CD4-positive, alpha-beta memory T cell (primary cell): ENCODE measurements at regions not wholly inside any gene's neighbourhood (a gene's known extent, or its start where the extent isn't known, plus 50 kb on each side); places are given as distances from the start of the nearest gene placed in this dataset.

Experiments used
- CTCF ChIA-PET: fragments of 350-600 bp; sonication (Branson Sonifier 250); formaldehyde crosslinking; loops from one replicate; lab custom pipeline; 2021; ENCODE audit warnings: inconsistent platforms; ENCODE audit not compliant: partially characterized antibody; lab: Charles Lee
- POLR2A ChIA-PET: fragments of 350-600 bp; sonication (Branson Sonifier 250); formaldehyde crosslinking; loops from one replicate; lab custom pipeline; 2021; ENCODE audit not compliant: partially characterized antibody; lab: Charles Lee
- DNase-seq, 5 donors: peaks; one replicate each; pipeline versions ENCODE4 v3.0.0 to v3.0.0-alpha.2; 2020 to 2022; ENCODE audit warnings: mixed read lengths in 1 of 5
- H3K27ac ChIP-seq: one replicate; pipeline ENCODE4 v1.7.0; 2013; ENCODE audit warnings: low read depth, low read length
- H3K27me3 ChIP-seq: 2 replicates; pipeline ENCODE4 v1.7.0; 2013; ENCODE audit warnings: mild to moderate bottlenecking, low read length, moderate library complexity; ENCODE audit not compliant: insufficient read depth
- H3K36me3 ChIP-seq: 2 replicates; pipeline ENCODE4 v1.7.0; 2013; ENCODE audit warnings: mild to moderate bottlenecking, low read length, moderate library complexity; ENCODE audit not compliant: insufficient read depth
- H3K4me1 ChIP-seq: 2 replicates; pipeline ENCODE4 v1.7.0; 2013; ENCODE audit warnings: mild to moderate bottlenecking, low read length, moderate library complexity; ENCODE audit not compliant: insufficient read depth
- H3K4me3 ChIP-seq, 2 donors: one replicate each; pipeline ENCODE4 v1.7.0; 2013; ENCODE audit warnings: low read length in 2 of 2, mild to moderate bottlenecking in 1 of 2
- H3K9me3 ChIP-seq, 2 donors: one replicate each; pipeline ENCODE4 v1.7.0; 2013; ENCODE audit warnings: low read length in 2 of 2, control low read depth in 1 of 2; ENCODE audit not compliant: control insufficient read depth in 1 of 2
- H3K27ac Mint-ChIP-seq, 7 donors: one replicate each; pipeline ENCODE4 v1.8.0; 2020 to 2021; ENCODE audit warnings: mixed read lengths in 7 of 7, mild to moderate bottlenecking in 6 of 7, inconsistent platforms in 3 of 7, moderate library complexity in 3 of 7
- H3K27me3 Mint-ChIP-seq, 2 donors: one replicate each; pipeline ENCODE4 v1.8.0; 2020 to 2021; ENCODE audit warnings: mixed read lengths in 2 of 2
- H3K36me3 Mint-ChIP-seq, 2 donors: one replicate each; pipeline ENCODE4 v1.8.0; 2020 to 2021; ENCODE audit warnings: mixed read lengths in 2 of 2, inconsistent platforms in 1 of 2, mild to moderate bottlenecking in 1 of 2
- H3K4me1 Mint-ChIP-seq, 4 donors: one replicate each; pipeline ENCODE4 v1.8.0; 2020 to 2021; ENCODE audit warnings: mixed read lengths in 4 of 4, mild to moderate bottlenecking in 1 of 4
- H3K4me3 Mint-ChIP-seq, 8 donors: one replicate each; pipeline ENCODE4 v1.8.0; 2020 to 2021; ENCODE audit warnings: mixed read lengths in 8 of 8, mild to moderate bottlenecking in 7 of 8, moderate library complexity in 6 of 8, inconsistent platforms in 3 of 8
- H3K9me3 Mint-ChIP-seq, 8 donors: one replicate each; pipeline ENCODE4 v1.8.0; 2020 to 2021; ENCODE audit warnings: mixed read lengths in 8 of 8, mild to moderate bottlenecking in 5 of 8, inconsistent platforms in 3 of 8, moderate library complexity in 1 of 8
- intact Hi-C: fragments of 100-400 bp; cut with micrococcal nuclease; formaldehyde crosslinking; loops from one replicate; pipeline ENCODE4 v1.15.1; 2023

- Histone ChIP-seq H3K36me3 (no peaks in the 10 kb centered on the region), H3K27ac (no peak overlapping the region), H3K4me3 (no peak overlapping the region), H3K27me3 (no peaks in the 10 kb centered on the region), H3K9me3 (no peaks in the 10 kb centered on the region), H3K4me1 (no peaks in the 10 kb centered on the region)
- Mint-ChIP-seq H3K4me1 (no peaks in the 10 kb centered on the region), H3K27ac (no peak overlapping the region), H3K36me3 (no peaks in the 10 kb centered on the region), H3K9me3 (no peaks in the 10 kb centered on the region), H3K4me3 (no peak overlapping the region), H3K27me3 (peaks cover 0 to 2% of the 10 kb centered on the region in 2 donors)
- intact Hi-C loops, result no loop called here
- ChIA-PET CTCF (interaction anchor here (0.7 to 2.1 kb wide), 3 partner anchors 10 to 54 kb away, joined by 3 to 9 read pairs (median 6); no protein-coding TSS in a partner anchor), POLR2A (interaction anchor here (1.3 kb wide), 1 partner anchor 54 kb away, joined by 3 read pairs; the partner anchor contains the start of gene WDR1)
- DNase-seq, result no peak
These were observed 54.5 kb upstream of the WDR1 start for GRCh38 chr4:10171055-10171454.

- Mint-ChIP-seq H3K4me1 (peaks cover 0 to 3% (median under 1%) of the 10 kb centered on the region in 4 donors), H3K9me3 (no peaks in the 10 kb centered on the region), H3K4me3 (no peak overlapping the region), H3K27me3 (peaks cover 0 to 2% of the 10 kb centered on the region in 2 donors), H3K27ac (no peak overlapping the region), H3K36me3 (no peaks in the 10 kb centered on the region)
- Histone ChIP-seq H3K4me1 (no peaks in the 10 kb centered on the region), H3K9me3 (no peaks in the 10 kb centered on the region), H3K4me3 (no peak overlapping the region), H3K36me3 (no peaks in the 10 kb centered on the region), H3K27me3 (no peaks in the 10 kb centered on the region), H3K27ac (no peak overlapping the region)
- CTCF ChIA-PET, result interaction anchor here (1.6 to 2.2 kb wide), 3 partner anchors 9 to 369 kb away, joined by 6 to 9 read pairs (median 6); no protein-coding TSS in a partner anchor
- DNase-seq, result no peak
- intact Hi-C loops, result no loop called here
- POLR2A ChIA-PET, result no interaction called here
These were observed 53.3 kb upstream of the WDR1 start for GRCh38 chr4:10169839-10170387.

DNA sequence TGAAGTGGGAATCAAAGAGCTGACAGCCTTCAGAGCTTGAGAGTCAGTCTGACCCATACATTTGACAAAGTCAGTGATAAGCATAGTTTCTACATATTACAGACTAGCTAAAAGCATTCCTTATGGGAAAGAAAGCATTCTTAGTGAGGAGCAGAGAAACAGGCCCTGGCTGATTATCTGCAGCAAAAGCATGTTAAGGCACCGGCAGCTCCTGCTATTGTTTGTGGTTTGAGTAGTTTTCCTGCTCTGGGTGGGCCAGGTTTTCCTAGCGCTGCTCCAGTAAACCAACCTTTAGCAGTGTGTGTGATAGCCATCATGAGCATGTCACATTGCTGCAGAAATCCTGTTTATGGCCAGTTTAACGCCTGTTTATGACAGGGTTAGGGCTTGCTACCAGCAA lies 51.6 kb upstream of the WDR1 start:
- H3K4me1 ChIP-seq, result peaks cover 2% of the 10 kb centered on the region
- Mint-ChIP-seq H3K27me3 (no peaks in the 10 kb centered on the region), H3K4me3 (no peak overlapping the region), H3K9me3 (no peaks in the 10 kb centered on the region), H3K27ac (peak overlapping the region in 1 of 7 donors; percentile 23), H3K36me3 (no peaks in the 10 kb centered on the region), H3K4me1 (peaks cover 0 to 4% (median 3%) of the 10 kb centered on the region in 4 donors)
- no peak overlapping the region for H3K4me3 ChIP-seq
- H3K27ac ChIP-seq, result no peak overlapping the region
- intact Hi-C loops, result no loop called here
- no peaks in the 10 kb centered on the region for H3K36me3 ChIP-seq
- CTCF ChIA-PET, result interaction anchor here (0.9 to 2.2 kb wide), 6 partner anchors 7 to 371 kb away, joined by 3 to 7 read pairs (median 4); no protein-coding TSS in a partner anchor
- no peak for DNase-seq
- H3K27me3 ChIP-seq, result no peaks in the 10 kb centered on the region
- H3K9me3 ChIP-seq, result no peaks in the 10 kb centered on the region
- POLR2A ChIA-PET, result no interaction called here

DNA sequence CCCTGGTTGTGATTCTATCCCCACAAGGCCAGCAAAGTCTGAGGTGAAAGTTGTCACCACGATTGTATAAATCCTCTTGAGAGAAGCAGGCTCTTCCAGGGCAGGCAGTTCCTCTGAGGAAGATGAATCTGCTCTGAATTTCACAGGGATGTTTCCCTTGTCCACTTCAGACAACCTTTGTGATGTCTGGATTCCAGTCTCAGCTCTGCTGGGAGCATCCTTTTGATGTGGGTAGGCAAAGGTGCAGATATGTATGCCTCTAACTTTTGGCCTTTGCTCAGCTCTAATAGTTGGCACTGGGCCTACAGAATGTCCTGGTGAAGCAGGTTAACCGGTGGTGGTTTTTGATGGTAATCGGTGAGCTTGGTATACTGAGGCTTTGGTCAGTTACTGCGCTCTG lies 50.6 kb upstream of the WDR1 start:
- peaks cover 12% of the 10 kb centered on the region for H3K4me1 ChIP-seq
- peaks cover 4 to 13% (median 8%) of the 10 kb centered on the region in 4 donors for H3K4me1 Mint-ChIP-seq
- ChIA-PET POLR2A (no interaction called here), CTCF (interaction anchor here (0.9 to 1.5 kb wide), 2 partner anchors 9 to 368 kb away, joined by 3 read pairs; no protein-coding TSS in a partner anchor)
- H3K9me3 ChIP-seq, result no peaks in the 10 kb centered on the region
- H3K36me3 ChIP-seq, result no peaks in the 10 kb centered on the region
- no peaks in the 10 kb centered on the region for H3K9me3 Mint-ChIP-seq
- H3K27me3 ChIP-seq, result no peaks in the 10 kb centered on the region
- no peak overlapping the region for H3K27ac Mint-ChIP-seq
- intact Hi-C loops, result no loop called here
- H3K4me3 ChIP-seq, result no peak overlapping the region
- H3K27ac ChIP-seq, result no peak overlapping the region
- H3K36me3 Mint-ChIP-seq, result no peaks in the 10 kb centered on the region
- no peak for DNase-seq
- no peaks in the 10 kb centered on the region for H3K27me3 Mint-ChIP-seq
- no peak overlapping the region for H3K4me3 Mint-ChIP-seq
